K562 (cell line): ENCODE measurements at regions not wholly inside any gene's neighbourhood (a gene's known extent, or its start where the extent isn't known, plus 50 kb on each side); places are given as distances from the start of the nearest gene placed in this dataset.

Experiments
- ATAC-seq: fragments of 200-7000 bp; cut with Tn5 transposase; 3 replicates; pipeline ENCODE4 v1.9.1; 2020; ENCODE audit warnings: moderate library complexity
- BruUV-seq: library from RNA; stranded (reverse); fragments of 400-500 nt; replicated peaks from 2 replicates; lab custom pipeline; 2021; lab: Mats Ljungman, UMichigan
- CTCF ChIA-PET: fragments of 300-600 bp; formaldehyde crosslinking; extraction: SDS; loops from one replicate; lab custom pipeline; 2021; ENCODE audit warnings: low intra/inter-chr PET ratio; lab: Yijun Ruan, JAX
- POLR2A ChIA-PET: fragments of 300-600, 350-650 bp; sonication (Branson Sonifier 250); formaldehyde crosslinking; extraction: SDS; loops from one replicate; lab custom pipeline; 2021; ENCODE audit warnings: antibody characterized with exemption, inconsistent platforms; lab: Yijun Ruan, JAX
- DNase-seq, 4 experiments: peaks; one replicate each; pipeline versions ENCODE4 v3.0.0 to v3.0.0-alpha.2; 2011 to 2018; ENCODE audit warnings: low spot score in 3 of 4, mixed read lengths in 3 of 4; ENCODE audit errors: extremely low read depth in 1 of 4
- FAIRE-seq: peaks from 2 replicates; lab custom pipeline; 2011; peaks lifted over from hg19 to GRCh38; lab: Jason Lieb, UNC
- H2AFZ ChIP-seq: 2 replicates; pipeline ENCODE4 v1.6.0; 2011; ENCODE audit warnings: low read depth, low read length, control low read depth, inconsistent platforms
- H3K27ac ChIP-seq: fragments of 200-600 bp; 3 replicates; pipeline ENCODE4 v1.8.0; 2011; ENCODE audit warnings: low read depth, mild to moderate bottlenecking, control low read depth, inconsistent platforms, low read length, moderate library complexity, mixed read lengths; ENCODE audit errors: extremely low read depth
- H3K27me3 ChIP-seq, 2 experiments: fragments of 300-600 bp in 1 of 2; 2 replicates in 1 of 2; 3 replicates in 1 of 2; pipeline versions ENCODE4 v1.6.0 to v1.8.0; 2011; ENCODE audit warnings: inconsistent platforms in 2 of 2, low read length in 2 of 2, mild to moderate bottlenecking in 1 of 2, mixed read lengths in 1 of 2, moderate library complexity in 1 of 2; ENCODE audit not compliant: control insufficient read depth in 2 of 2, insufficient read depth in 2 of 2
- H3K36me3 ChIP-seq: fragments of 300-600 bp; 3 replicates; pipeline ENCODE4 v1.8.0; 2011; ENCODE audit warnings: mild to moderate bottlenecking, low read length, inconsistent platforms; ENCODE audit not compliant: control insufficient read depth, insufficient read depth
- H3K4me1 ChIP-seq, 2 experiments: fragments of 200-600 bp in 1 of 2; replicated peaks in 1 of 2; 2 replicates in 1 of 2; 3 replicates in 1 of 2; pipeline versions ENCODE4 v1.5.1 to v1.8.0; 2011; ENCODE audit warnings: inconsistent platforms in 2 of 2, low read length in 2 of 2, mild to moderate bottlenecking in 1 of 2, mixed read lengths in 1 of 2, moderate library complexity in 1 of 2; ENCODE audit not compliant: control insufficient read depth in 2 of 2, insufficient read depth in 2 of 2
- H3K4me2 ChIP-seq: 2 replicates; pipeline ENCODE4 v1.6.1; 2011; ENCODE audit warnings: low read length, control low read depth, inconsistent platforms, mixed read lengths; ENCODE audit not compliant: insufficient read depth
- H3K4me3 ChIP-seq: fragments of 200-600 bp; sonication (generic), shearing (Covaris generic); 2 replicates; pipeline ENCODE4 v1.5.1; 2016; ENCODE audit warnings: control low read depth, inconsistent platforms
- H3K79me2 ChIP-seq: fragments of 200-600 bp; 3 replicates; pipeline ENCODE4 v1.8.0; 2011; ENCODE audit warnings: low read length, inconsistent platforms; ENCODE audit not compliant: control insufficient read depth, insufficient read depth
- H3K9ac ChIP-seq, 2 experiments: 2 replicates each; pipeline versions ENCODE4 v1.6.0 to v1.6.1; 2011; ENCODE audit warnings: low read depth in 2 of 2, low read length in 2 of 2, control low read depth in 1 of 2, inconsistent platforms in 1 of 2, mild to moderate bottlenecking in 1 of 2, mixed read lengths in 1 of 2; ENCODE audit not compliant: insufficient read depth in 1 of 2
- H3K9me1 ChIP-seq: one replicate; pipeline ENCODE4 v1.6.0; 2011; ENCODE audit warnings: inconsistent platforms, mild to moderate bottlenecking, low read length, moderate library complexity; ENCODE audit not compliant: control insufficient read depth, insufficient read depth
- H3K9me3 ChIP-seq: replicated peaks from 2 replicates; pipeline ENCODE4 v1.5.1; 2011; ENCODE audit warnings: low read depth, low read length, inconsistent platforms; ENCODE audit not compliant: control insufficient read depth, insufficient read depth
- H4K20me1 ChIP-seq: replicated peaks from 2 replicates; pipeline ENCODE4 v1.6.1; 2011; ENCODE audit warnings: low read length, inconsistent platforms, mixed read lengths; ENCODE audit not compliant: control insufficient read depth, insufficient read depth
- ATF3 ChIP-seq, 2 experiments: fragments of 450-650 bp in 1 of 2; sonication (generic) in 1 of 2; formaldehyde crosslinking in 1 of 2; IDR thresholded peaks in 1 of 2; conservative IDR thresholded peaks in 1 of 2; 2 replicates each; pipeline versions ENCODE4 v1.6.1 to v1.8.1; 2016 to 2023; ENCODE audit warnings: mild to moderate bottlenecking in 2 of 2, moderate library complexity in 2 of 2, inconsistent platforms in 1 of 2, missing genetic modification reagents in 1 of 2
- CEBPB ChIP-seq: fragments of 450-650 bp; IDR thresholded peaks from 2 replicates; pipeline ENCODE4 v1.6.1; 2016; ENCODE audit warnings: missing genetic modification characterization, missing compliant biosample characterization
- CEBPG ChIP-seq, 3 experiments: fragments of 200-800 bp in 1 of 3; sonication (Bioruptor generic) in 1 of 3; sonication (generic) in 1 of 3; formaldehyde crosslinking in 1 of 3; IDR thresholded peaks in 2 of 3; conservative IDR thresholded peaks in 1 of 3; 2 replicates each; pipeline versions ENCODE4 v1.6.1 to v1.8.0; 2016 to 2022; ENCODE audit warnings: missing compliant biosample characterization in 2 of 3, missing genetic modification characterization in 2 of 3, mild to moderate bottlenecking in 1 of 3, missing genetic modification reagents in 1 of 3
- CTBP1 ChIP-seq: fragments of 450-650 bp; IDR thresholded peaks from 2 replicates; pipeline ENCODE4 v1.6.1; 2016; ENCODE audit warnings: borderline replicate concordance
- EP300 ChIP-seq: IDR thresholded peaks from 2 replicates; pipeline ENCODE4 v1.6.1; 2012; ENCODE audit warnings: low read length, improper control_type of control experiment
- ESRRB ChIP-seq: fragments of 250-450 bp; sonication (Bioruptor Pico); IDR thresholded peaks from 2 replicates; pipeline ENCODE4 v1.5.0; 2020; ENCODE audit warnings: mild to moderate bottlenecking, moderate library complexity, borderline replicate concordance
- FOXA3 ChIP-seq, 2 experiments: fragments of 450-650 bp in 1 of 2; sonication (generic) in 1 of 2; formaldehyde crosslinking; IDR thresholded peaks in 1 of 2; conservative IDR thresholded peaks in 1 of 2; 2 replicates each; pipeline versions ENCODE4 v1.4.0 to v1.8.0; 2020 to 2022; ENCODE audit warnings: mild to moderate bottlenecking in 2 of 2, missing genetic modification reagents in 1 of 2
- FOXK1 ChIP-seq: sonication (generic); formaldehyde crosslinking; IDR thresholded peaks from 2 replicates; pipeline ENCODE4 v1.8.0; 2022; ENCODE audit warnings: missing genetic modification reagents, mild to moderate bottlenecking, borderline replicate concordance
- KDM5B ChIP-seq: fragments of 200-600 bp; sonication (generic); IDR thresholded peaks from 2 replicates; pipeline ENCODE4 v1.6.1; 2012; ENCODE audit warnings: low read depth, mild to moderate bottlenecking, moderate library complexity, low read length, control low read depth, inconsistent platforms; ENCODE audit not compliant: insufficient replicate concordance
- KLF16 ChIP-seq: IDR thresholded peaks from 2 replicates; pipeline ENCODE4 v1.6.1; 2016; ENCODE audit warnings: antibody characterized with exemption
- LARP7 ChIP-seq: fragments of 450-650 bp; IDR thresholded peaks from 2 replicates; pipeline ENCODE4 v1.6.1; 2016
- MEIS2 ChIP-seq: fragments of 450-650 bp; IDR thresholded peaks from 2 replicates; pipeline ENCODE4 v1.6.1; 2014; ENCODE audit warnings: mild to moderate bottlenecking; ENCODE audit not compliant: partially characterized antibody
- PCBP1 ChIP-seq: fragments of 200-400 bp; formaldehyde crosslinking; IDR thresholded peaks from 2 replicates; pipeline ENCODE4 v1.6.1; 2018; ENCODE audit warnings: mild to moderate bottlenecking, low read depth, low read length; ENCODE audit not compliant: poor library complexity, severe bottlenecking
- PHF8 ChIP-seq: fragments of 200-600 bp; sonication (generic); IDR thresholded peaks from 2 replicates; pipeline ENCODE4 v1.6.1; 2012; ENCODE audit warnings: mixed run types, mild to moderate bottlenecking, inconsistent platforms, low read length, moderate library complexity, borderline replicate concordance
- PHTF2 ChIP-seq: fragments of 250-450 bp; sonication (Bioruptor Pico); IDR thresholded peaks from 2 replicates; pipeline ENCODE4 v1.5.0; 2021; ENCODE audit warnings: mild to moderate bottlenecking
- SETDB1 ChIP-seq: IDR thresholded peaks from one replicate; pipeline ENCODE4 v1.6.1; 2012; ENCODE audit warnings: low read length, control low read depth, inconsistent platforms
- SMC3 ChIP-seq: conservative IDR thresholded peaks from 2 replicates; pipeline ENCODE4 v1.6.1; 2011; ENCODE audit warnings: low read depth, low read length, improper control_type of control experiment; ENCODE audit not compliant: insufficient read depth
- SNIP1 ChIP-seq: fragments of 450-650 bp; IDR thresholded peaks from 2 replicates; pipeline ENCODE4 v1.7.1; 2017; ENCODE audit warnings: low read depth, mild to moderate bottlenecking
- XRCC4 ChIP-seq: IDR thresholded peaks from one replicate; pipeline ENCODE4 v1.6.1; 2011; ENCODE audit not compliant: insufficient read depth, insufficient read length; ENCODE audit errors: extremely low read depth
- ZNF23 ChIP-seq: fragments of 250-450 bp; sonication (Bioruptor Pico); IDR thresholded peaks from 2 replicates; pipeline ENCODE4 v1.4.0; 2020; ENCODE audit warnings: mild to moderate bottlenecking
- ZNF263 ChIP-seq: sonication (generic); formaldehyde crosslinking; IDR thresholded peaks from 2 replicates; pipeline ENCODE4 v1.8.0; 2022; ENCODE audit warnings: mild to moderate bottlenecking, missing genetic modification reagents, borderline replicate concordance
- whole genome bisulfite sequencing: fragments of 100-300 bp; shearing (Covaris generic); methylation state at CpG from one replicate; pipeline ENCODE4 v1.1.6; 2016; ENCODE audit warnings: low coverage, mixed read lengths; ENCODE audit not compliant: insufficient coverage; ENCODE audit errors: missing lambda C conversion rate; 5-methylcytosine and 5-hydroxymethylcytosine counted together
- in situ Hi-C: fragments of 300-500 bp; cut with MboI; formaldehyde crosslinking; loops from 4 replicates; pipeline ENCODE4 v1.15.0; 2018; ENCODE audit warnings: inconsistent platforms, mixed read lengths
- intact Hi-C: fragments of 100-400 bp; cut with micrococcal nuclease; formaldehyde crosslinking; loops from 2 replicates; pipeline ENCODE4 v1.14.2; 2022

- TF ChIP-seq CEBPG (CRISPR knock-in tag; IDR thresholded peaks at IDR 0.05) (no peak), CEBPG (tag; conservative IDR thresholded peaks at IDR 0.05 in 1 of 2, IDR thresholded peaks at IDR 0.05 in 1 of 2) (peak in 1 of 2 experiments; percentile 71; a peak in 1 of 4 replicates), ZNF263 (CRISPR knock-in tag) (no peak), KLF16 (no peak), EP300 (no peak), SNIP1 (no peak), MEIS2 (peak; percentile 2), FOXA3 (CRISPR knock-in tag; conservative IDR thresholded peaks at IDR 0.05 in 1 of 2, IDR thresholded peaks at IDR 0.05 in 1 of 2) (no peak), ESRRB (no peak), CEBPB (tag) (peak; percentile 84), PHF8 (no peak)
Measured at GRCh38 chr1:215003686-215004085, 78.9 kb upstream of the KCNK2 start (continued).

GRCh38 chr1:215004121-215004827 lies 78.3 kb upstream of the KCNK2 start:
- no peak overlapping the region for H2AFZ ChIP-seq
- no peak for FAIRE-seq
- POLR2A ChIA-PET: no interaction called here
- H3K9me1 ChIP-seq: no peaks in the 10 kb centered on the region
- intact Hi-C loops: no loop called here
- 3% methylated on average over 2 of the region's 2 CpGs for WGBS
- no peaks in the 10 kb centered on the region for H3K27me3 ChIP-seq
- no peak overlapping the region for H3K4me2 ChIP-seq
- in situ Hi-C loops: no loop called here
- H3K9me3 ChIP-seq: no peaks in the 10 kb centered on the region; the same call in 1 of the 2 replicates
- TF ChIP-seq KDM5B: no peak
- TF ChIP-seq FOXK1 (CRISPR knock-in tag): no peak
- no peak for TF ChIP-seq SETDB1
- no peak for TF ChIP-seq ATF3 (IDR thresholded peaks at IDR 0.05)
- TF ChIP-seq ATF3 (CRISPR knock-in tag; conservative IDR thresholded peaks at IDR 0.05): no peak
- no peak for TF ChIP-seq PHTF2 (CRISPR knock-in tag)
- no peak for TF ChIP-seq SMC3
- no peak for TF ChIP-seq XRCC4
- no peak for TF ChIP-seq CTBP1
- TF ChIP-seq PCBP1: no peak
- TF ChIP-seq ZNF23 (CRISPR knock-in tag): no peak
- TF ChIP-seq LARP7: no peak
- no peak for TF ChIP-seq PHF8
- no peaks in the 10 kb centered on the region for H4K20me1 ChIP-seq
- no peaks in the 10 kb centered on the region for H3K4me1 ChIP-seq
- ATAC-seq: no peak
- H3K79me2 ChIP-seq: no peaks in the 10 kb centered on the region
- H3K4me3 ChIP-seq: no peak overlapping the region
- BruUV-seq: no TSS peak
- no peak overlapping the region for H3K9ac ChIP-seq
- CTCF ChIA-PET: interaction anchor here (0.5 kb wide), 1 partner anchor 516 kb away, joined by 3 read pairs; no protein-coding TSS in a partner anchor
- no peak overlapping the region for H3K27ac ChIP-seq
- H3K36me3 ChIP-seq: no peaks in the 10 kb centered on the region
- no peak for DNase-seq
